ENCODE measurements at regions not wholly inside any gene's neighbourhood (a gene's known extent, or its start where the extent isn't known, plus 50 kb on each side); places are given as distances from the start of the nearest gene placed in this dataset.

- no peak for TF ChIP-seq POLR2A (IDR thresholded peaks at IDR 0.05)
- no peak for TF ChIP-seq CTCF (IDR thresholded peaks at IDR 0.05)
These were observed 192.0 kb upstream of the HABP2 start for GRCh38 chr10:113360870-113361269.
